HCT116 (cell line): ENCODE measurements at regions not wholly inside any gene's neighbourhood (a gene's known extent, or its start where the extent isn't known, plus 50 kb on each side); places are given as distances from the start of the nearest gene placed in this dataset.

Experiments
- ATAC-seq: fragments of 200-7000 bp; cut with Tn5 transposase; 2 replicates; pipeline ENCODE4 v1.9.1; 2020; ENCODE audit warnings: mild to moderate bottlenecking, moderate library complexity
- BruUV-seq: library from RNA; stranded (reverse); fragments of 400-500 nt; replicated peaks from 2 replicates; lab custom pipeline; 2021; lab: Mats Ljungman, UMichigan
- CTCF ChIA-PET: fragments of 300-600 bp; sonication (Branson Sonifier 250); formaldehyde crosslinking; loops from one replicate; lab custom pipeline; 2021; ENCODE audit warnings: antibody characterized with exemption; lab: Charles Lee
- POLR2A ChIA-PET: fragments of 300-600, 350-600 bp; sonication (Branson Sonifier 250); formaldehyde crosslinking; loops from one replicate; lab custom pipeline; 2021; ENCODE audit warnings: antibody characterized with exemption; lab: Charles Lee
- RAD21 ChIA-PET, 2 experiments: fragments of 300-600 bp; sonication (Branson Sonifier 250); formaldehyde crosslinking; loops; one replicate each; lab custom pipeline; 2023; ENCODE audit warnings: low total read pairs in 2 of 2; ENCODE audit not compliant: uncharacterized antibody in 2 of 2, unreplicated experiment in 2 of 2, low non-redundant PET in 1 of 2; lab: Charles Lee
- DNase-seq: peaks from one replicate; pipeline ENCODE4 v3.0.0-alpha.2; 2010; ENCODE audit warnings: low read depth, low spot score
- H2AFZ ChIP-seq: fragments of 200-600 bp; shearing (Covaris generic), sonication (generic); 2 replicates; pipeline ENCODE4 v1.6.1; 2017; ENCODE audit warnings: low read depth, mixed run types, mixed read lengths, antibody characterized with exemption, low read length; ENCODE audit not compliant: poor library complexity, severe bottlenecking
- H3K27ac ChIP-seq: 2 replicates; pipeline ENCODE4 v1.5.1; 2012; ENCODE audit warnings: low read depth, low read length
- H3K27me3 ChIP-seq: fragments of 200-600 bp; sonication (generic); 2 replicates; pipeline ENCODE4 v1.6.1; 2016; ENCODE audit warnings: mixed run types, low read length, mixed read lengths; ENCODE audit not compliant: insufficient read depth
- H3K36me3 ChIP-seq, 2 experiments: fragments of 200-500 bp in 1 of 2; fragments of 200-600 bp in 1 of 2; sonication (Bioruptor generic) in 1 of 2; sonication (generic) in 1 of 2; 2 replicates each; pipeline versions ENCODE4 v1.5.1 to v1.6.1; 2014 to 2016; ENCODE audit warnings: low read length in 2 of 2, inconsistent platforms in 1 of 2, mixed read lengths in 1 of 2, mixed run types in 1 of 2; ENCODE audit not compliant: insufficient read depth in 2 of 2, control insufficient read depth in 1 of 2
- H3K4me1 ChIP-seq, 2 experiments: fragments of 200-600 bp in 1 of 2; sonication (generic) in 1 of 2; 2 replicates each; pipeline versions ENCODE4 v1.5.1 to v1.6.1; 2012 to 2017; ENCODE audit warnings: low read length in 2 of 2, inconsistent platforms in 1 of 2, mild to moderate bottlenecking in 1 of 2, mixed read lengths in 1 of 2, mixed run types in 1 of 2, moderate library complexity in 1 of 2; ENCODE audit not compliant: insufficient read depth in 2 of 2, control insufficient read depth in 1 of 2
- H3K4me2 ChIP-seq: fragments of 200-600 bp; sonication (generic); 2 replicates; pipeline ENCODE4 v1.6.1; 2017; ENCODE audit warnings: mixed run types, low read length, mixed read lengths
- H3K4me3 ChIP-seq, 2 experiments: fragments of 200-600 bp in 1 of 2; sonication (generic) in 1 of 2; replicated peaks in 1 of 2; 2 replicates each; pipeline ENCODE4 v1.5.1; 2011 to 2016; ENCODE audit warnings: low read length in 2 of 2, control low read depth in 1 of 2, low read depth in 1 of 2, mild to moderate bottlenecking in 1 of 2, mixed read lengths in 1 of 2, mixed run types in 1 of 2
- H3K79me2 ChIP-seq: fragments of 200-600 bp; sonication (generic); 2 replicates; pipeline ENCODE4 v1.6.1; 2017; ENCODE audit warnings: mild to moderate bottlenecking, mixed run types, low read length, moderate library complexity, mixed read lengths; ENCODE audit not compliant: insufficient read depth
- H3K9ac ChIP-seq: fragments of 200-600 bp; sonication (generic); 2 replicates; pipeline ENCODE4 v1.6.1; 2016; ENCODE audit warnings: low read length, mixed read lengths
- H3K9me2 ChIP-seq: fragments of 200-600 bp; sonication (generic), shearing (Covaris generic); 2 replicates; pipeline ENCODE4 v1.6.1; 2017; ENCODE audit warnings: mixed run types, mild to moderate bottlenecking, moderate library complexity; ENCODE audit not compliant: insufficient read depth
- H3K9me3 ChIP-seq, 2 experiments: fragments of 200-500 bp in 1 of 2; fragments of 200-600 bp in 1 of 2; sonication (Bioruptor generic) in 1 of 2; sonication (generic) in 1 of 2; 2 replicates each; pipeline ENCODE4 v1.6.1; 2014 to 2017; ENCODE audit warnings: low read length in 2 of 2, mixed read lengths in 2 of 2, inconsistent platforms in 1 of 2, low read depth in 1 of 2, mild to moderate bottlenecking in 1 of 2, mixed run types in 1 of 2, moderate library complexity in 1 of 2; ENCODE audit not compliant: control insufficient read depth in 1 of 2, insufficient read depth in 1 of 2
- H4K20me1 ChIP-seq: fragments of 200-600 bp; sonication (generic), shearing (Covaris generic); 2 replicates; pipeline ENCODE4 v1.6.1; 2017; ENCODE audit warnings: mixed run types, mild to moderate bottlenecking, moderate library complexity; ENCODE audit not compliant: insufficient read depth
- ELF1 ChIP-seq: IDR thresholded peaks from 2 replicates; pipeline ENCODE4 v1.6.1; 2012; ENCODE audit warnings: low read depth, borderline replicate concordance
- EZH2phosphoT487 ChIP-seq: fragments of 200-600 bp; IDR thresholded peaks from 2 replicates; pipeline ENCODE4 v1.6.1; 2018; ENCODE audit warnings: antibody characterized with exemption, borderline replicate concordance
- FOSL1 ChIP-seq: IDR thresholded peaks from 2 replicates; pipeline ENCODE4 v1.6.1; 2012; ENCODE audit warnings: low read depth
- POLR2A ChIP-seq: IDR thresholded peaks from 2 replicates; pipeline ENCODE4 v1.7.0; 2011; ENCODE audit warnings: borderline replicate concordance; ENCODE audit not compliant: insufficient read depth, insufficient read length; ENCODE audit errors: extremely low read depth
- RAD21 ChIP-seq: IDR thresholded peaks from 2 replicates; pipeline ENCODE4 v1.6.1; 2012; ENCODE audit warnings: low read depth, mild to moderate bottlenecking
- REST ChIP-seq: IDR thresholded peaks from 2 replicates; pipeline ENCODE4 v1.6.1; 2012; ENCODE audit warnings: low read depth
- SP1 ChIP-seq: IDR thresholded peaks from 2 replicates; pipeline ENCODE4 v1.6.1; 2012; ENCODE audit warnings: low read depth
- SRF ChIP-seq: IDR thresholded peaks from 2 replicates; pipeline ENCODE4 v1.6.1; 2012; ENCODE audit warnings: low read depth
- TCF7L2 ChIP-seq: IDR thresholded peaks from 2 replicates; pipeline ENCODE4 v1.7.0; 2011; ENCODE audit warnings: borderline replicate concordance, inconsistent platforms; ENCODE audit not compliant: insufficient read depth, insufficient read length; ENCODE audit errors: extremely low read depth
- intact Hi-C: fragments of 100-400 bp; cut with micrococcal nuclease; formaldehyde crosslinking; loops from 2 replicates; pipeline ENCODE4 v1.10.0; 2022

DNA sequence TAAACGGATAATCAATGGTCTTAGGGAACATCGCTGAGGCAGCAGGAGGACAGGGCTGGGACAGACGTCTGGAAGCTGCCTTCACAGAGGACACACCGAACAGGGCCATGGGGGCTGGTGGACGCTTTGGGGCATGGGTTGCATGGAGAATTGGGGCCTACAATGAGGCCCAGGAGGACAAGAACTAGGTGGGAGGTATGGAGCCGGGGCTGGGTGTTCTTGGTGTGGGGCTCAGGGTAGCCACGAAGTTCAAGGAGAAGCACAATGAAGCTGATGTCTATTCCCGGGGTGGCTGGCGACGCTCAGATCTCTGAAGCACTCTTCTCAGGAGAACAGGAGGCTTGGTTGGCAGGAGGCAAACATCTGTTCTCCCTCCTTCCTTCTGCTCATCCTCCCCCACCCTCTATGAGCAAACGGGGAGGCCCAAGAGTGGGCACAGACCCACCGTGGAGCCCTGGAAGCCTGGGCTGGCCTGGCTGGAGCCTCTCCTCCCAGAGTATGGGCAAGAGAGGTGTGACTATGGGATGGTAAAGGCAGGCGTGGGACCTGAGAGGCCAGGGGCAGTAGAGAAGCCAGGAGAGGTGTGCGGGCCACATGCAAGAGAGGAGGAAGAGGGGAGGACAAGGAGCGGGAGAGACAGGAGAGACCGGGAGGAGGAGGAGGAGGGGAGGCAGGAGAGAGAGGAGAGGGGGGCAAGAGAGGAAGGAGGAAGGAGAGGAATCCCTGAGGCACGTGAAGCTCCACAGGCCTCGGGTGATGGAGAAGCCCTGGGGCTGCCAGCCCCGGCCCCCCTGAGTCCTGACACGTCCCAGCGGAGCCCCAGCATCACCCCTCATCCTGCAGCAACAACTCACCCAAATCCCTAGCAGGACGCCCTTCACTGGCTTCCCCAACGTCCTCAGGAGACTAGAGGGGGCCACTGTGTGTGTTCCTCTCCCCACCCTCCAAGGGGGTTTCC lies 159.1 kb downstream of the OLFM1 start:
- Histone ChIP-seq H3K79me2 (no peaks in the 10 kb centered on the region), H2AFZ (no peak overlapping the region), H3K9ac (no peak overlapping the region), H3K36me3 (no peaks in the 10 kb centered on the region), H3K4me1 (peaks cover 0 to 11% of the 10 kb centered on the region in 2 experiments; a peak in 1 of 4 replicates), H4K20me1 (no peaks in the 10 kb centered on the region), H3K9me3 (no peaks in the 10 kb centered on the region), H3K4me3 (no peak overlapping the region), H3K27ac (no peak overlapping the region), H3K4me2 (no peak overlapping the region), H3K27me3 (0 out of 2 replicates have a peak, but pooled peaks cover 2% of the 10 kb centered on the region), H3K9me2 (no peaks in the 10 kb centered on the region)
- intact Hi-C loops, result no loop called here
- ChIA-PET CTCF (no interaction called here), POLR2A (no interaction called here), RAD21 (no interaction called here)
- no peak for ATAC-seq
- no peak for DNase-seq
- no TSS peak for BruUV-seq
- TF ChIP-seq EZH2phosphoT487 (no peak), ELF1 (no peak), SRF (no peak), RAD21 (no peak), POLR2A (no peak)

GRCh38 chr9:135247227-135247930 lies 159.9 kb downstream of the OLFM1 start:
- H3K79me2 ChIP-seq, result no peaks in the 10 kb centered on the region
- peaks cover 0 to 11% of the 10 kb centered on the region in 2 experiments; a peak in 1 of 4 replicates for H3K4me1 ChIP-seq
- no peak for ATAC-seq
- TF ChIP-seq TCF7L2 (no peak), SRF (no peak), EZH2phosphoT487 (no peak), FOSL1 (no peak), REST (no peak), SP1 (no peak)
- TF ChIP-seq, all 23 proteins: peak for 0
- Histone ChIP-seq H3K9me3 (no peaks in the 10 kb centered on the region), H3K27ac (no peak overlapping the region), H3K4me2 (no peak overlapping the region), H4K20me1 (no peaks in the 10 kb centered on the region), H3K9ac (no peak overlapping the region), H3K4me3 (no peak overlapping the region), H3K36me3 (no peaks in the 10 kb centered on the region), H3K9me2 (no peaks in the 10 kb centered on the region), H2AFZ (no peak overlapping the region), H3K27me3 (0 out of 2 replicates have a peak, but pooled peaks cover 2% of the 10 kb centered on the region)
- BruUV-seq, result no TSS peak
- intact Hi-C loops, result no loop called here
- RAD21 ChIA-PET, result no interaction called here
- POLR2A ChIA-PET, result no interaction called here
- DNase-seq, result no peak
- CTCF ChIA-PET, result no interaction called here
